NB4 (cell line): ENCODE measurements at regions not wholly inside any gene's neighbourhood (a gene's known extent, or its start where the extent isn't known, plus 50 kb on each side); places are given as distances from the start of the nearest gene placed in this dataset.

Experiments
- POLR2A ChIP-seq: IDR thresholded peaks from 2 replicates; pipeline ENCODE4 v1.6.1; 2011; ENCODE audit warnings: mild to moderate bottlenecking; ENCODE audit not compliant: insufficient read length; ENCODE audit errors: extremely low read depth
- TF ChIP-seq, protein P1 (sequence below): IDR thresholded peaks from 2 replicates; pipeline ENCODE4 v1.6.1; 2011; ENCODE audit warnings: low read depth, low read length
- TF ChIP-seq, protein P2 (sequence below): IDR thresholded peaks from one replicate; pipeline ENCODE4 v1.5.1; 2012; ENCODE audit warnings: low read depth, low read length

DNA sequence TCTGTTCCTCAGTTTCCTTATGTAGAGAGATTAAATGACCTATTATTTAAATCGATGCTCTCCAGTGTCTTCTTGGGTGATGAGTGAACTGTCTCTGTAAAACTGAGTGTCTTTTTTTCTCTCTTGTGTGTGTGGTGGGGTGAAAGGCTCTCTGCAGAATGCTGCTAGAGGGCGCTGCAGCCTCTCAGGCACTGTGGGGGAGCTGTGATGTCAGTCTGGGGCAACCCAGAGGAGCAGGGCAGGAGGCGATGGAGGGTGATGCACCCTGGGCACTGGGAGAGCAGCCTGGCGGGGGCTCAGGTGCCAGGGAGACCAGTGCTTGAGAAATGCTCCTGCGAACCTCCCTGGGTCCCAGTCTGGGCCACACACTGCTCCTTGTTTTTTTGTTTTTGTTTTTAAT, 110.1 kb upstream of the POM121L12 start:
- TF ChIP-seq, protein P1, sequence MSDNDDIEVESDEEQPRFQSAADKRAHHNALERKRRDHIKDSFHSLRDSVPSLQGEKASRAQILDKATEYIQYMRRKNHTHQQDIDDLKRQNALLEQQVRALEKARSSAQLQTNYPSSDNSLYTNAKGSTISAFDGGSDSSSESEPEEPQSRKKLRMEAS: no peak
- TF ChIP-seq, protein P2, sequence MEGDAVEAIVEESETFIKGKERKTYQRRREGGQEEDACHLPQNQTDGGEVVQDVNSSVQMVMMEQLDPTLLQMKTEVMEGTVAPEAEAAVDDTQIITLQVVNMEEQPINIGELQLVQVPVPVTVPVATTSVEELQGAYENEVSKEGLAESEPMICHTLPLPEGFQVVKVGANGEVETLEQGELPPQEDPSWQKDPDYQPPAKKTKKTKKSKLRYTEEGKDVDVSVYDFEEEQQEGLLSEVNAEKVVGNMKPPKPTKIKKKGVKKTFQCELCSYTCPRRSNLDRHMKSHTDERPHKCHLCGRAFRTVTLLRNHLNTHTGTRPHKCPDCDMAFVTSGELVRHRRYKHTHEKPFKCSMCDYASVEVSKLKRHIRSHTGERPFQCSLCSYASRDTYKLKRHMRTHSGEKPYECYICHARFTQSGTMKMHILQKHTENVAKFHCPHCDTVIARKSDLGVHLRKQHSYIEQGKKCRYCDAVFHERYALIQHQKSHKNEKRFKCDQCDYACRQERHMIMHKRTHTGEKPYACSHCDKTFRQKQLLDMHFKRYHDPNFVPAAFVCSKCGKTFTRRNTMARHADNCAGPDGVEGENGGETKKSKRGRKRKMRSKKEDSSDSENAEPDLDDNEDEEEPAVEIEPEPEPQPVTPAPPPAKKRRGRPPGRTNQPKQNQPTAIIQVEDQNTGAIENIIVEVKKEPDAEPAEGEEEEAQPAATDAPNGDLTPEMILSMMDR: peak; percentile 30
- TF ChIP-seq POLR2A: no peak
